H9 (cell line): ENCODE measurements at regions not wholly inside any gene's neighbourhood (a gene's known extent, or its start where the extent isn't known, plus 50 kb on each side); places are given as distances from the start of the nearest gene placed in this dataset.

ENCODE experiments used
- DNase-seq: peaks from one replicate; pipeline ENCODE4 v3.0.0-alpha.2; 2017
- H2AFZ ChIP-seq: one replicate; pipeline ENCODE4 v1.6.1; 2013; ENCODE audit warnings: mild to moderate bottlenecking, low read length, control low read depth, moderate library complexity
- H2AK5ac ChIP-seq: 2 replicates; pipeline ENCODE4 v1.6.1; 2013; ENCODE audit warnings: low read length, control low read depth, mixed read lengths; ENCODE audit not compliant: insufficient read length
- H2BK120ac ChIP-seq: one replicate; pipeline ENCODE4 v1.6.1; 2013; ENCODE audit warnings: low read depth, mild to moderate bottlenecking, low read length, control low read depth, inconsistent platforms; ENCODE audit not compliant: poor library complexity, severe bottlenecking
- H2BK12ac ChIP-seq: 2 replicates; pipeline ENCODE4 v1.6.1; 2013; ENCODE audit warnings: low read length, control low read depth, mixed read lengths, low read depth; ENCODE audit not compliant: insufficient read length
- H2BK15ac ChIP-seq: 2 replicates; pipeline ENCODE4 v1.6.1; 2013; ENCODE audit warnings: low read depth, low read length, control low read depth
- H2BK20ac ChIP-seq: one replicate; pipeline ENCODE4 v1.6.1; 2013; ENCODE audit warnings: low read depth, mild to moderate bottlenecking, low read length, control low read depth, inconsistent platforms; ENCODE audit not compliant: poor library complexity, severe bottlenecking
- H2BK5ac ChIP-seq: 2 replicates; pipeline ENCODE4 v1.6.1; 2013; ENCODE audit warnings: low read length, control low read depth, mixed read lengths; ENCODE audit not compliant: insufficient read length
- H3K14ac ChIP-seq: 2 replicates; pipeline ENCODE4 v1.6.1; 2013; ENCODE audit warnings: low read length, control low read depth; ENCODE audit not compliant: insufficient read depth
- H3K18ac ChIP-seq: 2 replicates; pipeline ENCODE4 v1.6.1; 2013; ENCODE audit warnings: low read depth, mild to moderate bottlenecking, mixed read lengths, low read length, control low read depth; ENCODE audit not compliant: insufficient read length
- H3K23ac ChIP-seq: 2 replicates; pipeline ENCODE4 v1.6.1; 2013; ENCODE audit warnings: low read length, control low read depth, mixed read lengths, low read depth; ENCODE audit not compliant: insufficient read length
- H3K23me2 ChIP-seq: 2 replicates; pipeline ENCODE4 v1.6.1; 2013; ENCODE audit warnings: low read depth, mild to moderate bottlenecking, mixed read lengths, low read length, control low read depth; ENCODE audit not compliant: insufficient read length, poor library complexity, severe bottlenecking
- H3K27ac ChIP-seq: 2 replicates; pipeline ENCODE4 v1.5.1; 2013; ENCODE audit warnings: low read length, control low read depth, mixed read lengths, low read depth; ENCODE audit not compliant: insufficient read length
- H3K27me3 ChIP-seq: 2 replicates; pipeline ENCODE4 v1.6.1; 2013; ENCODE audit warnings: low read length, control low read depth, inconsistent platforms; ENCODE audit not compliant: insufficient read depth
- H3K4ac ChIP-seq: 2 replicates; pipeline ENCODE4 v1.6.1; 2013; ENCODE audit warnings: low read depth, mild to moderate bottlenecking, control low read depth, inconsistent platforms, low read length, moderate library complexity
- H3K4me1 ChIP-seq: 2 replicates; pipeline ENCODE4 v1.6.1; 2013; ENCODE audit warnings: low read length, control low read depth, inconsistent platforms; ENCODE audit not compliant: insufficient read depth
- H3K4me2 ChIP-seq: 2 replicates; pipeline ENCODE4 v1.6.1; 2013; ENCODE audit warnings: low read length, control low read depth, mixed read lengths; ENCODE audit not compliant: insufficient read length, insufficient read depth
- H3K56ac ChIP-seq: 2 replicates; pipeline ENCODE4 v1.6.1; 2013; ENCODE audit warnings: low read depth, mild to moderate bottlenecking, mixed read lengths, low read length, control low read depth; ENCODE audit not compliant: insufficient read length
- H3K79me1 ChIP-seq: 2 replicates; pipeline ENCODE4 v1.6.1; 2013; ENCODE audit warnings: low read depth, mild to moderate bottlenecking, moderate library complexity, low read length, control low read depth, inconsistent platforms; ENCODE audit not compliant: insufficient read depth, poor library complexity, severe bottlenecking
- H3K79me2 ChIP-seq: 2 replicates; pipeline ENCODE4 v1.6.1; 2013; ENCODE audit warnings: low read length, control low read depth, inconsistent platforms; ENCODE audit not compliant: insufficient read depth
- H3K9ac ChIP-seq: 2 replicates; pipeline ENCODE4 v1.6.1; 2013; ENCODE audit warnings: low read length, control low read depth, mixed read lengths; ENCODE audit not compliant: insufficient read length; ENCODE audit errors: extremely low read depth
- H3K9me3 ChIP-seq: one replicate; pipeline ENCODE4 v1.6.1; 2013; ENCODE audit warnings: low read depth, low read length, inconsistent platforms; ENCODE audit not compliant: control insufficient read depth
- H3T11ph ChIP-seq: one replicate; pipeline ENCODE4 v1.6.1; 2013; ENCODE audit warnings: mild to moderate bottlenecking, low read length, control low read depth, inconsistent platforms
- H4K20me1 ChIP-seq: one replicate; pipeline ENCODE4 v1.6.1; 2013; ENCODE audit not compliant: control insufficient read depth, insufficient read length, insufficient read depth
- H4K5ac ChIP-seq: 2 replicates; pipeline ENCODE4 v1.6.1; 2013; ENCODE audit warnings: low read depth, mild to moderate bottlenecking, mixed read lengths, low read length, control low read depth; ENCODE audit not compliant: insufficient read length
- H4K8ac ChIP-seq: replicated peaks from 2 replicates; pipeline ENCODE4 v1.6.1; 2013; ENCODE audit warnings: low read length, control low read depth, mixed read lengths, low read depth; ENCODE audit not compliant: insufficient read length
- H4K91ac ChIP-seq: 2 replicates; pipeline ENCODE4 v1.6.1; 2013; ENCODE audit warnings: low read depth, mild to moderate bottlenecking, moderate library complexity, mixed read lengths, low read length, control low read depth; ENCODE audit not compliant: insufficient read length
- H3K27ac Mint-ChIP-seq, 3 experiments: 2 replicates in 2 of 3; 3 replicates in 1 of 3; pipeline ENCODE4 v1.8.0; 2020 to 2021; ENCODE audit warnings: mixed read lengths in 3 of 3, mild to moderate bottlenecking in 1 of 3, moderate library complexity in 1 of 3
- H3K27me3 Mint-ChIP-seq: 2 replicates; pipeline ENCODE4 v1.8.0; 2021; ENCODE audit warnings: low read depth, mild to moderate bottlenecking, moderate library complexity, mixed read lengths
- H3K36me3 Mint-ChIP-seq, 3 experiments: 2 replicates in 2 of 3; 3 replicates in 1 of 3; pipeline ENCODE4 v1.8.0; 2020 to 2021; ENCODE audit warnings: low read depth in 3 of 3, mixed read lengths in 3 of 3; ENCODE audit not compliant: insufficient read depth in 1 of 3
- H3K4me1 Mint-ChIP-seq, 2 experiments: 2 replicates each; pipeline ENCODE4 v1.8.0; 2020; ENCODE audit warnings: mixed read lengths in 2 of 2
- H3K4me3 Mint-ChIP-seq, 2 experiments: 2 replicates in 1 of 2; 3 replicates in 1 of 2; pipeline ENCODE4 v1.8.0; 2020 to 2021; ENCODE audit warnings: mild to moderate bottlenecking in 2 of 2, mixed read lengths in 2 of 2, moderate library complexity in 1 of 2
- H3K9me3 Mint-ChIP-seq, 2 experiments: 2 replicates in 1 of 2; 3 replicates in 1 of 2; pipeline ENCODE4 v1.8.0; 2020; ENCODE audit warnings: mild to moderate bottlenecking in 2 of 2, mixed read lengths in 2 of 2, moderate library complexity in 1 of 2
- WGBS: extraction: QIAGEN DNeasy Blood & Tissue Kit; methylation state at CpG from one replicate; pipeline ENCODE4 v1.1.7; 2013; ENCODE audit warnings: missing lambda C conversion rate, low lambda C conversion rate, mixed read lengths; ENCODE audit not compliant: insufficient read length; ENCODE audit errors: extremely low coverage; 5-methylcytosine and 5-hydroxymethylcytosine counted together
- TF ChIP-seq, protein P1 (sequence below): fragments of 200-600 bp; sonication (generic); conservative IDR thresholded peaks from 3 replicates; pipeline ENCODE4 v1.8.0; 2021; ENCODE audit warnings: antibody characterized with exemption, mild to moderate bottlenecking

DNA sequence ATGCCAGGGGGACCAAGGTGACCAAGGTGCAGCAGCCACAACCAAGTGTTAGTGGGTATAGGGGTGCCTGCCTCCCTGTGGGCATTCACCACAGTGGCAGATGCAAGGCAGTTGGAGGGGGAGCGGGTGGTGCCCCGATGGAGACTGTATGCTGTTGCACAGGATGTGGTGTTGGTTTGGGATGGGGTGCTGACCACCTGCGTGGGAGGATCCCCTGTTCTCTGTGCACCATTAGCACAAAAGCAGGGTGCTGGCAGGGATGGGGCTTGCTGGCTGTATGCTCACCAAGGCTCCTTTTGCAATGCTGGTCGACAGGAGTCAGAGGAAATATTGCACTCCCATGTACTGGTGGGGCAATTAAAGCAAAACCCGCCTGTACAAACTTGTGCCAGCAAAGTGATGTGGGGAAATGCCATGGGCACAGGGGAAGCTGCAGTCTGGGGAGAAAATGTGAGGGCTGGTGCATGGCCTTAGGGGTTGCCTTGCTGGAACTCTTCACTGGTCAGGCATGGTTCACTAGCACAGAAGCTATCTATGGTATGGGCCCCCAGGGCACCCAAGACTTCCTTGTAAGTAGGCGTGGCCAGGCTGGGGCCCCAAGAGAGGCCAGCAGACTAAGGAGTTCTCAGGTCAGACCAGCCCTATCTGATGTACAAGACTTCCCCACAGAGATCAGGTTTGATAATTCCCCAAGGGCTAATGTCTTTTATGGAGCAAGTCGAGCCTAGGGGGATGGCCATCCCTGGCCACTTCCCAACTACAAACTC, 51.9 kb upstream of the GNAT3 start:
- no CpG with 5 or more reads among the region's 7 CpGs for WGBS

More for the DNA sequence above, 51.9 kb upstream of the GNAT3 start:
- no peak for DNase-seq
- TF ChIP-seq, protein P1, sequence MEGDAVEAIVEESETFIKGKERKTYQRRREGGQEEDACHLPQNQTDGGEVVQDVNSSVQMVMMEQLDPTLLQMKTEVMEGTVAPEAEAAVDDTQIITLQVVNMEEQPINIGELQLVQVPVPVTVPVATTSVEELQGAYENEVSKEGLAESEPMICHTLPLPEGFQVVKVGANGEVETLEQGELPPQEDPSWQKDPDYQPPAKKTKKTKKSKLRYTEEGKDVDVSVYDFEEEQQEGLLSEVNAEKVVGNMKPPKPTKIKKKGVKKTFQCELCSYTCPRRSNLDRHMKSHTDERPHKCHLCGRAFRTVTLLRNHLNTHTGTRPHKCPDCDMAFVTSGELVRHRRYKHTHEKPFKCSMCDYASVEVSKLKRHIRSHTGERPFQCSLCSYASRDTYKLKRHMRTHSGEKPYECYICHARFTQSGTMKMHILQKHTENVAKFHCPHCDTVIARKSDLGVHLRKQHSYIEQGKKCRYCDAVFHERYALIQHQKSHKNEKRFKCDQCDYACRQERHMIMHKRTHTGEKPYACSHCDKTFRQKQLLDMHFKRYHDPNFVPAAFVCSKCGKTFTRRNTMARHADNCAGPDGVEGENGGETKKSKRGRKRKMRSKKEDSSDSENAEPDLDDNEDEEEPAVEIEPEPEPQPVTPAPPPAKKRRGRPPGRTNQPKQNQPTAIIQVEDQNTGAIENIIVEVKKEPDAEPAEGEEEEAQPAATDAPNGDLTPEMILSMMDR: no peak
- Histone ChIP-seq H2AFZ (no peak overlapping the region), H3K18ac (no peak overlapping the region), H3K14ac (no peak overlapping the region; the same call in 1 of the 2 replicates), H4K5ac (no peak overlapping the region), H2BK120ac (no peak overlapping the region), H3K27ac (no peak overlapping the region), H2BK12ac (no peak overlapping the region), H3K4me1 (no peaks in the 10 kb centered on the region), H2BK20ac (no peak overlapping the region), H3T11ph (no peak overlapping the region), H3K79me1 (no peaks in the 10 kb centered on the region), H3K9me3 (no peaks in the 10 kb centered on the region), H3K27me3 (no peaks in the 10 kb centered on the region), H3K23ac (no peak overlapping the region), H3K56ac (no peak overlapping the region), H3K23me2 (no peaks in the 10 kb centered on the region), H3K4me2 (no peak overlapping the region), H2BK5ac (no peak overlapping the region), H4K91ac (no peak overlapping the region), H3K79me2 (no peaks in the 10 kb centered on the region), H2AK5ac (no peak overlapping the region), H4K20me1 (no peaks in the 10 kb centered on the region), H2BK15ac (no peak overlapping the region), H3K9ac (no peak overlapping the region), H4K8ac (no peak overlapping the region), H3K4ac (no peak overlapping the region)
- peaks cover 2 to 11% of the 10 kb centered on the region in 2 experiments for H3K9me3 Mint-ChIP-seq
- no peaks in the 10 kb centered on the region for H3K4me1 Mint-ChIP-seq
- no peak overlapping the region for H3K4me3 Mint-ChIP-seq
- H3K36me3 Mint-ChIP-seq: peaks cover 0 to 3% (median 0%) of the 10 kb centered on the region in 3 experiments; a peak in 3 of 7 replicates
- H3K27me3 Mint-ChIP-seq: no peaks in the 10 kb centered on the region
- no peak overlapping the region for H3K27ac Mint-ChIP-seq
